Keratinocyte (primary cell): ENCODE measurements at regions not wholly inside any gene's neighbourhood (a gene's known extent, or its start where the extent isn't known, plus 50 kb on each side); places are given as distances from the start of the nearest gene placed in this dataset.

Source experiments
- DNase-seq: peaks from one replicate; pipeline ENCODE4 v3.0.0-alpha.2; 2011; ENCODE audit warnings: low read depth, missing footprints, low spot score
- FAIRE-seq: peaks from 2 replicates; lab custom pipeline; 2011; peaks lifted over from hg19 to GRCh38; lab: Jason Lieb, UNC
- H2AFZ ChIP-seq: 2 replicates; pipeline ENCODE4 v1.6.0; 2012; ENCODE audit warnings: low read length, control low read depth, inconsistent platforms; ENCODE audit not compliant: control insufficient read depth
- H3K27ac ChIP-seq: 2 replicates; pipeline ENCODE4 v1.5.1; 2011; ENCODE audit warnings: low read length; ENCODE audit not compliant: control insufficient read depth, insufficient read depth
- H3K27me3 ChIP-seq: 3 replicates; pipeline ENCODE4 v1.6.0; 2011; ENCODE audit warnings: low read length; ENCODE audit not compliant: control insufficient read depth, insufficient read depth; ENCODE audit errors: extremely low read depth
- H3K36me3 ChIP-seq, 2 experiments: 2 replicates in 1 of 2; 3 replicates in 1 of 2; pipeline ENCODE4 v1.5.1; 2011; ENCODE audit warnings: low read length in 2 of 2, mild to moderate bottlenecking in 1 of 2; ENCODE audit not compliant: control insufficient read depth in 2 of 2, insufficient read depth in 2 of 2; ENCODE audit errors: extremely low read depth in 1 of 2
- H3K4me1 ChIP-seq: 3 replicates; pipeline ENCODE4 v1.5.1; 2011; ENCODE audit warnings: low read length; ENCODE audit not compliant: control insufficient read depth, insufficient read depth; ENCODE audit errors: extremely low read depth
- H3K4me2 ChIP-seq: 3 replicates; pipeline ENCODE4 v1.6.0; 2011; ENCODE audit warnings: low read depth, low read length; ENCODE audit not compliant: control insufficient read depth, insufficient read depth; ENCODE audit errors: extremely low read depth
- H3K4me3 ChIP-seq, 3 experiments: fragments of 200-600 bp in 1 of 3; sonication (generic) in 1 of 3; 2 replicates in 2 of 3; 3 replicates in 1 of 3; pipeline ENCODE4 v1.5.1; 2011 to 2016; ENCODE audit warnings: low read length in 3 of 3, mild to moderate bottlenecking in 3 of 3, control low read depth in 2 of 3, inconsistent platforms in 1 of 3, low read depth in 1 of 3, mixed read lengths in 1 of 3, mixed run types in 1 of 3, moderate library complexity in 1 of 3; ENCODE audit not compliant: control insufficient read depth in 2 of 3, insufficient read depth in 2 of 3; ENCODE audit errors: extremely low read depth in 1 of 3
- H3K79me2 ChIP-seq: 2 replicates; pipeline ENCODE4 v1.6.0; 2012; ENCODE audit warnings: low read length; ENCODE audit not compliant: control insufficient read depth, insufficient read depth
- H3K9ac ChIP-seq: 3 replicates; pipeline ENCODE4 v1.6.0; 2011; ENCODE audit warnings: low read length; ENCODE audit not compliant: control insufficient read depth, insufficient read depth; ENCODE audit errors: extremely low read depth
- H3K9me1 ChIP-seq: 3 replicates; pipeline ENCODE4 v1.6.0; 2011; ENCODE audit warnings: low read length; ENCODE audit not compliant: control insufficient read depth, insufficient read depth; ENCODE audit errors: extremely low read depth
- H3K9me3 ChIP-seq: 2 replicates; pipeline ENCODE4 v1.5.1; 2012; ENCODE audit warnings: low read depth, low read length; ENCODE audit not compliant: control insufficient read depth
- H4K20me1 ChIP-seq: 3 replicates; pipeline ENCODE4 v1.6.0; 2011; ENCODE audit warnings: low read length; ENCODE audit not compliant: control insufficient read depth, insufficient read depth; ENCODE audit errors: extremely low read depth
- EZH2 ChIP-seq: IDR thresholded peaks from one replicate; pipeline ENCODE4 v1.6.1; 2012; ENCODE audit warnings: inconsistent platforms, mild to moderate bottlenecking, low read length, moderate library complexity
- dilution Hi-C: fragments of 300-500 bp; cut with MboI; formaldehyde crosslinking; loops from one replicate; pipeline ENCODE4 v1.7.0; 2020; ENCODE audit warnings: low sequenced_read_pairs; ENCODE audit not compliant: extremely low pct_ligation_motif_present
- TF ChIP-seq, protein P1 (sequence below), 3 experiments: IDR thresholded peaks in 1 of 3; conservative IDR thresholded peaks in 1 of 3; optimal IDR thresholded peaks in 1 of 3; 2 replicates in 2 of 3; 3 replicates in 1 of 3; pipeline versions ENCODE3 to v1.5.1; 2011; ENCODE audit warnings: low read length in 3 of 3, mild to moderate bottlenecking in 3 of 3, moderate library complexity in 2 of 3, control low read depth in 1 of 3, inconsistent platforms in 1 of 3; ENCODE audit not compliant: insufficient read depth in 2 of 3; ENCODE audit errors: extremely low read depth in 1 of 3

DNA sequence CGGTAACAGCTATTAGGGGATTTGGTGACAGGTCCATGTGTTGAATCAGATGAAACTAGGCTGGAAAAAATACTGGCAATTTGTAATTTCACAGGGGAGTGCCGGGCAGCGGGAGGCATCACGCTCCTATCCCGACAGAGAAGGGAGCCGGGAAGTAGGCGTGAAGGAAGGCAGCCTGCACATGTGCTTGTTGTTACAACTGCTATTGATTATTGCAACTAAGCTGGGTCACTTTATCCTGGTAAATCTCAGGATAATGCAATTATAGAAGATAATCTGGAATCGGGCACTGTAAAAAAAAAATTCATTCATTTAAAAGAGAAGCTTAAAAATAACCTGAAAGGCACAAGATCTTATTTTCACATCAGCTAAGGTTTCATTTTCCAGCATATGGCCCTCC is 180.6 kb downstream of the FOXL1 start:
- Histone ChIP-seq H4K20me1 (no peaks in the 10 kb centered on the region), H3K27me3 (peaks cover 21% of the 10 kb centered on the region), H3K9ac (no peak overlapping the region), H3K9me1 (no peaks in the 10 kb centered on the region), H3K4me3 (no peak overlapping the region), H3K4me2 (no peak overlapping the region), H3K4me1 (peaks cover 4% of the 10 kb centered on the region), H3K27ac (no peak overlapping the region), H3K79me2 (no peaks in the 10 kb centered on the region), H2AFZ (no peak overlapping the region), H3K36me3 (no peaks in the 10 kb centered on the region), H3K9me3 (no peaks in the 10 kb centered on the region)
- dilution Hi-C loops = no loop called here
- FAIRE-seq = no peak
- no peak for DNase-seq
- TF ChIP-seq EZH2 = no peak
- TF ChIP-seq, protein P1, sequence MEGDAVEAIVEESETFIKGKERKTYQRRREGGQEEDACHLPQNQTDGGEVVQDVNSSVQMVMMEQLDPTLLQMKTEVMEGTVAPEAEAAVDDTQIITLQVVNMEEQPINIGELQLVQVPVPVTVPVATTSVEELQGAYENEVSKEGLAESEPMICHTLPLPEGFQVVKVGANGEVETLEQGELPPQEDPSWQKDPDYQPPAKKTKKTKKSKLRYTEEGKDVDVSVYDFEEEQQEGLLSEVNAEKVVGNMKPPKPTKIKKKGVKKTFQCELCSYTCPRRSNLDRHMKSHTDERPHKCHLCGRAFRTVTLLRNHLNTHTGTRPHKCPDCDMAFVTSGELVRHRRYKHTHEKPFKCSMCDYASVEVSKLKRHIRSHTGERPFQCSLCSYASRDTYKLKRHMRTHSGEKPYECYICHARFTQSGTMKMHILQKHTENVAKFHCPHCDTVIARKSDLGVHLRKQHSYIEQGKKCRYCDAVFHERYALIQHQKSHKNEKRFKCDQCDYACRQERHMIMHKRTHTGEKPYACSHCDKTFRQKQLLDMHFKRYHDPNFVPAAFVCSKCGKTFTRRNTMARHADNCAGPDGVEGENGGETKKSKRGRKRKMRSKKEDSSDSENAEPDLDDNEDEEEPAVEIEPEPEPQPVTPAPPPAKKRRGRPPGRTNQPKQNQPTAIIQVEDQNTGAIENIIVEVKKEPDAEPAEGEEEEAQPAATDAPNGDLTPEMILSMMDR (optimal IDR thresholded peaks at IDR 0.05 in 1 of 3, IDR thresholded peaks at IDR 0.05 in 1 of 3, conservative IDR thresholded peaks at IDR 0.05 in 1 of 3; ENCODE audit: extremely low read depth in 1 of 3, insufficient read depth in 2 of 3, low read length in 3 of 3) = no peak

GRCh38 chr16:86761111-86762031 is 183.0 kb downstream of the FOXL1 start:
- FAIRE-seq (no peak), DNase-seq (no peak)
- Histone ChIP-seq H3K27me3 (peaks cover 22% of the 10 kb centered on the region), H3K9me1 (no peaks in the 10 kb centered on the region), H3K4me1 (peaks cover 4% of the 10 kb centered on the region), H3K36me3 (no peaks in the 10 kb centered on the region), H3K27ac (no peak overlapping the region), H4K20me1 (no peaks in the 10 kb centered on the region), H3K9ac (no peak overlapping the region), H3K9me3 (no peaks in the 10 kb centered on the region), H3K79me2 (no peaks in the 10 kb centered on the region), H3K4me3 (no peak overlapping the region), H3K4me2 (peak overlapping the region; percentile 55), H2AFZ (peak overlapping the region; percentile 13)
- TF ChIP-seq EZH2 = no peak
- TF ChIP-seq, protein P1 (optimal IDR thresholded peaks at IDR 0.05 in 1 of 3, IDR thresholded peaks at IDR 0.05 in 1 of 3, conservative IDR thresholded peaks at IDR 0.05 in 1 of 3; ENCODE audit: extremely low read depth in 1 of 3, insufficient read depth in 2 of 3, low read length in 3 of 3) = peak; percentile 80 to 92 (median 85)
- dilution Hi-C loops = no loop called here
